ENCODE measurements at regions not wholly inside any gene's neighbourhood (a gene's known extent, or its start where the extent isn't known, plus 50 kb on each side); places are given as distances from the start of the nearest gene placed in this dataset.

DNA sequence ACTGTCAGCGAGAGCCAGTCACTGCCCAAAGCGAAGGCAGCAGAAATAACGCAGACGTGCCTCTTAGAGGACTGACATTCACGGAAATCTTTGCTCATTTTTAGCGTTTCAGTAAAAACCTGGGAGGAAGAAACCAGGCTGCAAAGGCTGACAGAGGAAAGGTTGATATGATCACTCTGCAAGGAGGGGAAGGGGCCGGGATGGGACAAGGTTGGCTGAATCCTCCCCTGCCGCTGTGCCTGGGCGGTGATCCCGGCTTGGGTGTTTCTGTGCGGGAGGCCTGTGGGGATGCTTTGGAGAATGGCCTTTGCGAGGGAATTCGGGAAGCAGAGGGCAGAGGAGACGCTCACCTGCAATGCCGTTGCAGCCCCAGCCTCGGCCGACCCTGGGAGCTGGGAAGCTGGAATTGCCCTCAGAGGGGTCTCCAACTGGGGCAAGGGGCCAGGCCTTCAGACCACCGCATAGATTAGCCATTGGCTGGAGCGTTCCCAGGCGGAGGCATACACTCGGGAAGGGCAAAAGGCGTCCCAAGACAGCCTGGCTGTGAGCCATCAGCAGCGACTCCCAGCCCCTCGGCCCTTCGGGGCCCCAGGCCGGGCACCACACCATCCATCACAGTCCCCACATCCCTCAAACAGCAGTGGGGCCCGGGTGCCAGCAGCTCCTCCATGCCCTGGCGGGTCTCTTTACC lies 111.7 kb upstream of the GPC1 start:
- DNase-seq = no peak

DNA sequence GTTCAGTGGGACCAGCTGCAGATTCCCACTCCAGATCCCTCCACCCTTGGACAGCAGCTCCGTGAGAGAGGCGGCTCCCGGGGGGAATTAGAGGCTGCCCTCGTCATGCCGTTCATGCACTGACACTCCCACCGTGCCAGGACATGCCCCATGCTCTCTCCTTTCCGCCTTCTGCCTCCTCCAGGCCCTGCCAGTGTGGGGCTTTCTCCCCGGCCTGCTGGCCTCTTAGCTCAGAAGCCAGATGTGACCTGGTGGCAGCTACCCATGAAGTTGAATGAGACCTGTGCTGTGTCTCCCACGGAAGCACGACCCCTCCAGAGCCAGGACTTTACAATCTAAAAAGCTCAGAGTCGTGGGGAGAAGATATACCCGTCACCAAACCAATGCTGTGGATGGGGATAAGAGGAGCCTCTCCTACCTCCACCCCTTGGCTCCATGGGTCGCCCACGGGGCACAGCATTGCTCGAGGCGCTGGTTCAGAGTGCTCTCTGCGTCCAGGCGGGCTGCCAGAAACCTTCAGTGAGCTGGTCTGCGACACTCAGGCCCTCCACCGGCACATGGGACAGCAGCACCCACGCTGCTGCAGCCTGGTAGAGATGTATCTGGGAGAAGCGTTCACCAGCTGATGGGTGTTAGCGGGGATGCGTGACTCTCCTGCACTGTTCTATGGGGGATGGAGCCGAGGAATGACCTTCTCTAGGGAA lies 111.0 kb upstream of the GPC1 start:
- no peak for DNase-seq

GRCh38 chr2:240325016-240326007 lies 110.2 kb upstream of the GPC1 start:
- no peak for DNase-seq

GRCh38 chr2:240326246-240326645 lies 109.2 kb upstream of the GPC1 start:
- DNase-seq = no peak

DNA sequence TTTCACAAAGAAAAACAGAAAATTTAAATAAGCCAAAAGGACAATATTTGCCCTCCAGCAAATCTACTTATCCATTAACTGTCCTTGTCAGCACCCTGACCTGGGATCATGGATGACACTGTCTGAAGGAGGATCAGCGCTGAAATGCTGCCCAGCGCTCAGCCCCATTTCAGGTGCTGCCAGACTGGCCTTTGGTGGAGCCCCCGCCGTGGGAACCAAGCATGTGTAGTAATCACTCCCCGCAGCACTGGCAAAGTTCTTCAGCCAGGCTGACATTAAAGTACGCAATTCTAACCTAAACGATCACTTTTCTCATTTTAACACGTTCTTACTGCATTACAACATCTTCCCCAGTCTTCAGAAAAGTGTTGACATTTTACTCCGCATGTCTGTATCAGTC lies 108.6 kb upstream of the GPC1 start:
- no peak for DNase-seq

GRCh38 chr2:240327566-240327965 lies 107.9 kb upstream of the GPC1 start:
- no peak for DNase-seq

DNA sequence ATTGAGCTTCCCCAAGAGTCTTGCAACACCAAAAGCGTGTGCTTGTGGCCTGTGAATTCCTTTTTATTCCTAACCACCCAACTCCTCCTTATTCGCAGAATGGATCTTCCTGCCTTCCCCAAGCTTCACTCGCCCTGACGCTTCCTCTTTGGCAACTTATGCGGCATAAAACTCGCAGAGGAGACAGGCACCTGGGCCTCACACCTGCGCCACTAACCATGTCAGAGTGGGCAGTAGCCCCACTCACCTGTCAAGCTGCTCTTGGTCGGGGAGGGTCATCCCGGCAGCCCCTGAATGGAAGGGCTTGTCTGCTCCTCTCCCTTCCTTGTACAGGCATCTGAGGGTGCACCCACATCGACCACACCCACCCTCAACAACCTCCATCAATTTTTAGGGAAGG lies 106.9 kb upstream of the GPC1 start:
- DNase-seq = no peak

DNA sequence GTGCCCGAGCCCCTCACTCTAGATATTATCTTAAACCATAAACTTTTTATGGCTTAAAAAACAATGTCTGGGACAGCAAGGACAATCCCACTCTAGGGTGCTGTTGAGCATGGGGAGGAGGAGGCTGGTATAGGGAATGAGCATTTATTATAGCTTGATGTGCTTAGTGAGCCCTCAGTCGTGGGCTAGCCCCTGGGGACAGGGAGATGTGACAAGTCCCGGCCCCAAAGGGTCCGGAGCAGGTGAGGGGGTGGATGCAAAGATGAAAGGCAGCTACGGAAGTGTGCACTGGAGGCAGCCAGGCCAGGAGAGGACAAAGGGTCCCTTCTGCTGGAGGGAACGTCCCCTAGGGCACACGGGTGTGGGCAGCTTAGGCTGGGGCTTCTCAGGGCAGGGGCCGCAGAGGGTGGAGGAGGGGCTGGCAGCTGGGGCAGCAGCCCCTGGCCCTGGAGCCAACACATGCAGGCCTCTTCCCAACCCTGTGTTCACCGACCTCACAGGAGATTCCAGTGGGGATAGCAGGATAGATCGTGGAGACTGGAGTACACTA lies 106.3 kb upstream of the GPC1 start:
- DNase-seq = no peak

DNA sequence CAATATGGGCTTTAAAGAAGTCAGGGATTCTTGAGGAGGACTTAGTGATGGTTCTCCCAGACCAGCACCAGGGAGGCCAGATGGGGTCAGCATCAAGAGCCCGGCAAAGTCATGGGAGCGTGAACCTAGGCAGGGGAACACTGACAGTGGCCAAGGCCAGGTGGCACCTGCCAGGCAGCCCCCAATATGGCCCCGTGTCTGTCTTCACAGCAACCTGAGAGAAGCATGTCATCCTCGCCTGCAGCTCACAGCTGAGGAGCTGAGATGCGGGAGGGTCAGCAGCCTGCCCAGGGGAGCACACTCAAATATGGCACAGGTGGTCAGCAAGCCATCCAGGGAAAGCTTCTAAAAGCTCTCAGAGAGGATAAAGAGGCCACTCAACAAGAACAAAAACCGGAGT lies 105.7 kb upstream of the GPC1 start:
- DNase-seq = no peak

GRCh38 chr2:240333985-240334384 lies 101.5 kb upstream of the GPC1 start:
- no peak for DNase-seq

DNA sequence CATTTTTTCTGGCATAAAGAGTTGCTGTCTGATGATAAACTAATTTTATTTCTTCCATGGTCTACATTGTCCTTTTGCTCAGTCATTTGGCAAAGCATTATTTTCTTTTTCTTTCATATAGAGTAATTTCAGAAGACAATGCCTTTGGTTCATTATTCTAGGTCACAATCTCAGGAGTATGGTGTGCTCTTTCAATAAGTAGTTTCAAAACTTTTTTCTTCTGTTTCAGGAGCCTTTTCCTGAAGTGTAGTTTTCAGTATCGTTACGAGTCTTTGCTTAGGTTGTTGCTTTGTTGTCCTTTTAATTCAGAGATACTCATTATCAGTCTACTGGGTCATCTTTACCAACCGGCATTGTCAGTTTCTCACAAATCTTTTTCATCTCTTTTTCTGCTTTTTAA lies 100.4 kb upstream of the GPC1 start:
- DNase-seq = no peak

DNA sequence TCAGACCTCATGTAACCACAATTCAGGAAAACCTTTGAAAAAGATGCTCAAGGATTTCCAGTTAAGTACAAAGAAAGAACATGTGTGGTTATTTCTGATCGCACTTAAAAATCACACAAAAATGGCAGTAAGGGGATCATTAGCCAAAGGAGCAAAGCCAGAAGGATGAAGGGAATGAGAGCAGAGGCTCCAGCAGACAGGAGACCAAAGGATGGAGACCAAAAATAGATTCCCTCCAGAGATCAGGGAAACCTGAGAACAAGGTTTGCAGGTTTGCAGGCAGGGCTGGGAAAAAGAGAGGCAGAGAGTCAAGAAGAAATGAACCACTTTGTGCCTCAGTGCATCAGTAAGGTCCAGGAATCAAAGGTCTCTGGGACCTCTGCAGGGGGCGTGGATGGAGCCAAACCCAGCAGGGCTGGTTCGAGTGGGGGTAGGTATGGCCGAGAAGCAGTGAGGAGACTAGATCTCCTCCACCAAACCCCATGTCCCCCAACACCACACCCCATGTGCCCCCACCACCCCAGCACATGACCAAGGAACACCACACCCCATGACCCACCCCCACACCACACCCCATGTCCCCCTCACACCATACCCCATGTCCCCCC lies 98.5 kb upstream of the GPC1 start:
- no peak for DNase-seq

DNA sequence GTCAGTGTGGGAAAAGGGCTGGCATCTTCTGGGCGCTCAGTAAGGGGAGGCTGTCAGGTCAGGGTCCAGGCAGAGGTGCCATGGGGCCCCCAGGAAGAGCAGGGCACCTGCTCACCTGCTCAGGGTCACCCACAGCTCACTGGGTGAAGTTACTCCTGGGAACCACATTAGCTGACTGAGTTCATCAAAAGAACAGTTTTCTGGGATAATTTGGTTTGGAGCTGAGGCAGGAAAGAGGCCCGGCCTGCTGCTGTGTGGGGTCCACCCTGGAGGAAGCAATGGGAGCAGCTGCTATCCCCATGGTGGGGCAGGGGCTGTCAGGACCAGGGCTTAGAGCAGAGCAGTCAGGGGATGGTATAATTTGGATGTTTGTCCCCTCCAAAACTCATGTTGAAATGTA lies 97.2 kb upstream of the GPC1 start:
- DNase-seq = no peak

GRCh38 chr2:240339411-240340360 lies 95.8 kb upstream of the GPC1 start:
- DNase-seq = no peak

GRCh38 chr2:240340361-240340761 lies 95.1 kb upstream of the GPC1 start:
- DNase-seq = no peak

DNA sequence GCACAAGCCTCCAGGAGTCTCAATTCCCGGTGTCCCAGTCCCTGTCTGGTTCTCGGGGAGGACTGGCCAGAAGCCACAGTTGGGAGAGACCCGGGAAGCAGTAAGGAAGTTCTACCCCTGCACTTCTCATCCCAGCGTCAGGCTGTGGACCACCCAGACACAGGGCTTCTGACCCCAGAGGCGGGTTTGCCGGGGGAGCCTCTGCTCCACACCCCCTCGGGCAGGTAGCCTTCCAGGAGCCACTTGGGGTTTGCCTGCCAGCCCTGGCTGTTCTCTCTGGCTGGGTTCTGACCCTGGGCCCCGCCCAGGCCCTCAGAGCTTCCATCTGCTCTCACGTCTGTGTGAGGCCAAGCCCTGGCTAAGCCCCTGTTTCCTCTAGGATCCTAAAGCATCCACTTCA lies 94.4 kb upstream of the GPC1 start:
- DNase-seq = no peak

GRCh38 chr2:240343548-240343947 lies 91.9 kb upstream of the GPC1 start:
- no peak for DNase-seq

DNA sequence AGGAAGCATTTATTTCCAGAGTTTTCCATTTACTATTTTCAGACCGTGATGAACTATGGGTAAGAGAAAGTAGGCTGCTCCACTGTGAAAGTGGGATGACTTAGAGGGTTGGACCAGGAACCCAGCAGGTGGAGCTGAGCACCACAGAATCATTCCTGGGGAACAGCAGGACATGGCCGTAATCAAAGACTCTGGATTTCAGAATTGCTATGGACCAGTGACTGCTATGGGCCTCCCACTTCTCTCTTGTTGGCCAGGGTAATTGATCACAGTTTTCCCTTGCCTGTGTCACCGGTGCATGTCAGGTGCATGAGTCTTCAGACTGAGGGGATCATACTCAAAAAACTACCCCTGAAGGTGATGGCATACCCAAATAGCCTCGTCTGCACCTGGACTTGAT lies 90.6 kb upstream of the GPC1 start:
- no peak for DNase-seq

- DNase-seq = no peak
Observed at GRCh38 chr2:240346015-240346752, 89.3 kb upstream of the GPC1 start.

DNA sequence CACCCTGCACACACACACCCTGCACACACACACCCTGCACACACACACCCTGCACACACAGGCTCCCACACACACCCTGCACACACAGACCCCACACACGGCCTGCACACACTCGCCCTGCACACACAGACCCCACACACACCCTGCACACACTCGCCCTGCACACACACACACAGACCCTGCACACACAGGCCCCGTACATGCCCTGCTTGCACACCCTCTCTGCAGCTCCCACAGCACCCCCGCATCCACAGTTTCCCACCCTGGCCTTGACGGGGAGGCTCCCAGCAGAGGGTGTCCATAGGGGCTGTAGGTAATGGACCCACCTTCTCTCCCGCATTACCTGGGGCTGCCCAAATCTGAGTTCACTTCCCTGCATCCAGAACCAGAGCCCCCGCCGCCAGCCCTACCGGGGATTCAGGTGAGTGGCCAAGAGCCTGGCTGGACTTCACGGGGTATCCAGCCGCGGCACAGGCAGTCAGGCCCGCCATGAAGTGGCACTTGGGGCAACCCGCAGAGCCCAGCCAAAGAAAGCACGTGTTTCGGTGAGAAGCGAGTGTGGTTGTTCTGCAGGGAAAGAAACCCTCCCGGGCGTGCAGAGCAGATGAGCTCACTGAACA lies 88.6 kb upstream of the GPC1 start:
- DNase-seq = no peak

Measured in fibroblast of skin of abdomen (primary cell).